GM18519 (cell line): ENCODE measurements at regions not wholly inside any gene's neighbourhood (a gene's known extent, or its start where the extent isn't known, plus 50 kb on each side); places are given as distances from the start of the nearest gene placed in this dataset.
"Not testable (repeated sequence)": the region's sequence is repeated elsewhere in the genome, so short reads cannot be mapped to it uniquely, and the experiment has no call there.

Experiments used
- ATAC-seq: cut with Tn5 transposase; IDR thresholded peaks from one replicate; pipeline ENCODE4 v1.9.1; 2021; ENCODE audit warnings: mild to moderate bottlenecking, moderate library complexity; ENCODE audit not compliant: unreplicated experiment, low FRiP score

DNA sequence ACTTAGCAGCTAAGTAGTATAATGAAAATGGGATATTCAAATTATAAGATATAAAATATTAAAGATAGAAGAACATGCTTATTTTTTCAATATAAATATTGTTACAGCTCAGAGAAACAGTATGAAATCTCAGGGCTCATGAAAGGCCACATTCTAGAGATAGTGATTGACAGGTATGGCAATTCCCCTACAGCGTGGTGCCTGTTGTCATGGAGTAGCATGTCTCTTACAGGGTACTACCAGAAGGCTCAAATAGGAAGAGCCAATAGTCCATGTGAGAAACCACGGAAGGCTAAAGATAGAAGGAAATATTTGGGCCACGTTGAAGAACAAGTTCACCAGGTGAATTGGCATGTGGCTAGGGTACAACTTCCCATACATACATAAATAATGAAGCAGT, 522.9 kb upstream of the ZNF337 start:
- not testable (repeated sequence) for ATAC-seq

DNA sequence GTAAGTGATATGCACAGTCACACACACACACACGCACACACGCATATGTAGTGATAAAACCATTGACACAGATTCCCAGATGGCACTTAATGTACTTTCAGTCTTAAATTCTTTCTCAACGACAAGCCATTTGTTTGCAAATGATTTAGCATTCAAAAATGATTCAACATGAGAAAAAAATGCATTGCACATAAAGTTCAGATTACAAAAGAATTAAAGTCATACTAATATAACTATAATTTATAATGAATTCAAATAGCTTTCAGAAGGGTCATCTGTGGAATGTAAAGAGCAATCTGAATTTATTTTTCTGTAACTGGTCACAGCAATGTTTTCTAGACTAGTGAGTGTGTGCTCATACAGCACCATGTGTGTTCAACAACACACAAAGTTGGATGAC, 521.6 kb upstream of the ZNF337 start:
- no peak for ATAC-seq

DNA sequence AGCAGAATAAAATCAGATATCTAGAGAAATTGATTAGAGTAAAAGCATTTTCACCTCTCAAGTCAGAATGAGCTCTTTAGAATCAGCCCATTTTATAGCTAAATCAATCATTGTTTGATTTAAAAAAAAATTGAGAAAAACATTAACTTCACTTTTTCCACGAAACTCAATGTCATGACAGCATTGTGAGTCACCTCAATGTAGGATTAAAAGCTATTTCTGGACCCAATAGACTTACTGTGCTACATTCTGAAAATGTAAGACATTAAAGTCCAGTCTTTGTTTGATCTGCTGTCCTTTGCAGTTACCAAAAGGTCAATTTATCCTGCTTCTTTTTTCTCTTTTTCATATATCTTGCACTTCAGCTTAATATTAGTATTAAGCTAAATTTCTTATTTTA, 519.4 kb upstream of the ZNF337 start:
- ATAC-seq = no peak

DNA sequence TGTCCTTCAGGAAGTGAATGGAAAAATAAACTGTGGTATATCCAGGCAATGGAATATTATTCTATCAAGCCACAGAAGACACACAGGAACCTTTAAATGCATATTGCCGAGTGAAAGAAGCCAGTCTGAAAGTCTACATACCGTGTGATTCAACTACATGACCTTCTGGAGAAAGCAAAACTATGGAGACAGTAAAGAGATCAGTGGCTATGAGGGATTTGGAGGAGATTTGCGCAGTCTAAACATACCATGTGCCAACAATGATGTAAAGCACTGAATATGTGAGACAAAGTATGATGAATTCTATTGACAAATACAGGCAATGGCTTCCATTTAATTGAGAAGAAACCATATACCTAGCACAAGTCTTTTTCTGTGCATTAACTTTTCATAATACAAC, 518.3 kb upstream of the ZNF337 start:
- ATAC-seq = no peak

DNA sequence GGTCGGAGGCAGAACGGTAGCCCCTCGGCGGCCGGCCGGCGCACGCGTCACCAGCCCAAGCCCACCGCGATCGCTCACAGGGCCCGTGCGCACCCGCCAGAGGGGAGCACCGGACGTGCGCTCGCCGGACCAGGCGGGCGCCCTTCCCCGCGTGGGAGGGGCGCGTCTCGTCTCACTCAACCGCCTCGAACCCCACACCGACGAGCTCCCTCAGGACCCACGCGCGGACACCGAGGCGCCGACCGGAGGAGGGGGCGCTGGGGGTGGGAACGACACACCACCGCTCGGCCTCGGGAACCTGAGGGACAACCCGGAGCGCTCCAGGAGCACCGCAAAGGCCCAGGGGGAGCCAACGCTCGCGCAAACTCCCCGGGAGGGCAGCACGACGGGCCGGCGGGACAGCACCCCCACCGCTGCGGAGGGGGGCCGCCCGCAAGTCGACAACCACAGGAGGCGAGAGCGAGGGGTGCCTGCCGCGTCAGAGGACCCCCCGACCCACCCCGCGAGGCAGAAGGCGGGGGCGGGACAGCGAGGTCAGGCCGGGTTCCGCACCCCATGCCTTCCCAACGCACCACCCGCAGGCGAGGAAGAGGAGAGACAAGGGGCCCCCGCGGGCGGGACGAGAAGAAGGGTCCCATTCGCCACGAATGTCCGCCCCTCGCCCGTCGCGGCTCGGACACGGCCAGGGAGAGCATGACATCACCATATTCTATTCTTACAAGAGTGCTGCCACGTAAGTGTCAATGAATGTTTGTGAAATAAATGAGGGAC, 512.7 kb upstream of the ZNF337 start:
- no peak for ATAC-seq

DNA sequence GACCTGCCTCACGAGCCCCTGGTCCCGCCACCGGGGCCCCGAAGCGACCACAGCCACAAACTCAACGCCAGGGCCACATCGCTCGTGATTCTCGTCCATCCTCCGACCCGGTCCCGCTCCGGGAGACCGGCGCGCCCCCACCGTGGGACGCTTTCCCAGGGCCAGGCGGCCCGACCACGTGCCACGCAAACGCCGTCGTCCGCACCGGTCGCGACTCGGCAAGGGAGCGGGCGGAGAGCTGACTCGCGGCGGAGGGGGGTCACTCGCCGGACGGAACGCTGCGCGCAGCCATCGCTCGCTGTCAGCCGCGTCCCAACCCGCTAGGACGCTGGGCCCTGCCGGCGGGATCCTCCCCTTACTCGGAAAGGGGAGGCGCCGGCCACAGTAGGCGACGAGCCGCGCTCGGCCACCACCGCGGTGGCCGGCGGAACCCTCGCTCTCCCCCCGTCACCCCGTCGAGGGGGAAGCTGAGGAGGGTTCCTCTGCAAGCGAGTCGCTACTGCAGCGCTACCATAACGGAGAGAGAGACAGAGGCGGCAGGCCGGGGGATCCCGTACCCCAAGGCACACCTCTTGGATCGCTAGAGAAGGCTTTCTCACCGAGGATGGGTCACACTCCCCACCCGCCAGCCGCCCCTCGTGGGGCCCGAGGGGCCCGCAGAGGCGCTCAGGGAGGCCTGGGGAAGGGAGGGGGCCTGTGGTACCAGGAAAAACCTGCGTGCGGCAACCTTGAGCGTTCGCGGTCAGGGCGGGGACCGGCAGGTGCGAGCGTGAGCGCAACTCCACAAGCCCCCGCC, 511.8 kb upstream of the ZNF337 start:
- no peak for ATAC-seq

DNA sequence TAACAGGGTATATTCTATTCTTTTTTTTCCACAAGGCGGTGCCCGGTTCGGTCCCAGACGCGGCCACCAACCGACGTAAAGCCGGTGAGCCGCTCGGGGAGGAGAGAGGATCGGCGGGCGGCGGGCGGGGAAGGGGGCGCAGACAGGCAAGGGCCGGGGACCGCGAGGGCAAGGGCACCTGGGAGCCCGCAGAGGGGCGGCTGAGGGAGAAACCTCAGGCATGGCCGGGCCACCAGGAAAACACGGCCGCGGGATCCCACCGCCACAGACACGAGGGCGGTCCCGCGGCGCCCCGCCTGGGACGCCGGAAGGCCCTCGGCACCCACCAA, 511.3 kb upstream of the ZNF337 start:
- ATAC-seq = not testable (repeated sequence)

DNA sequence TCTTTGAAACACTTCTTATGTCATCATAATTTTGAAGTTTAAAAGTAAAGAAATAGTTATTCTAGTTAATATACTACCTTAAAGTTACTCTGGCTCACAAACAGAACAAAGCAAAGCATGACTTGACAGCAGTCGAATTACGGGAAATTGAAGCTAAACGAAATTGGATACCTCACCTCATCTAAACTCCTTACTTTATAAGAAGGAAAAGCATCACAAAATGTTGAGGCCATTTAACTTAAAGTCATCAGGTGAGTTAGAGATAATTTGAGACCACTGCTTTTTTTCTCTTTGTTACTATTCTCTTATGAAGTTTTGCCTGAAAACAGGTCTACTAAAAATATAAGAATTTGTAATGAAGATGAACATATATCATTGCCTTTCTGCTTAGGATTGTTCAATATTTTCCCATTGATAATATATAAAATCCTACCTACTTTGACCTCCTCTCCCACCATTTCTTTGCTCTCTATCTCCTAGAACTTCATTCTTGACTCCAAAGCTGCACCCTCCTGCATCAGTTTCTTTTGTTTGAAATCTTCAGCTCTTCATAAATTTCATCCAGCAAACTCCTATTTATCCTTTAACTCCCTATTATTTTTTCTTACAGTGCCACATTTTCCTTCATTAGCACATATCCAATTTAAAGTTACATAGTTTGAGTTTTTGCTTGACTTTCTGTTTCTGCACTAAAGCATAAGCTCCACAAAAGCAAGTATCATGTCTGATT, 510.7 kb upstream of the ZNF337 start:
- ATAC-seq = no peak

- ATAC-seq = no peak
Observed at GRCh38 chr20:26205350-26205749, 508.7 kb upstream of the ZNF337 start.

- ATAC-seq = not testable (repeated sequence)
Observed at GRCh38 chr20:26201026-26201425, 504.4 kb upstream of the ZNF337 start.

DNA sequence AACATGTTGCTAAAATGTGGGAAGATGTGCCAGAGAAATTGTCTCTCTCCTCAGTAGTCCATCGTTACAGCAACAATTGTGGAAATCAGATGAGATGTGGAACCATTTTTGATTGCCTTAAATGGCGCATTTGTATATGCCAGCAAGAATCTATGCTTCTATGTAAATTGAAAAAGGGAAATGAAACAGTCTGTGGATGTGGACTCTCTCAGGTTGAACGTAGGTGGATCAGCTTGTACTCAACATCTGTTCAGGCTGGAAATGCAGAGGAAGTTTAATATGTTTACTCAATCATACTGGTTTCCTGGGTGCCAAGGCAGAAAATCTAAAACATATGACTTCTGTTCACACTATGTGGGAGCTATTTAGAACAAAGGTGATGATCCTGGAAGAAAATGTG, 490.7 kb upstream of the ZNF337 start:
- peak; percentile 44 for ATAC-seq

- not testable (repeated sequence) for ATAC-seq
Observed at GRCh38 chr20:26183720-26184119, 487.1 kb upstream of the ZNF337 start.

GRCh38 chr20:26181364-26181763, 484.7 kb upstream of the ZNF337 start:
- not testable (repeated sequence) for ATAC-seq

DNA sequence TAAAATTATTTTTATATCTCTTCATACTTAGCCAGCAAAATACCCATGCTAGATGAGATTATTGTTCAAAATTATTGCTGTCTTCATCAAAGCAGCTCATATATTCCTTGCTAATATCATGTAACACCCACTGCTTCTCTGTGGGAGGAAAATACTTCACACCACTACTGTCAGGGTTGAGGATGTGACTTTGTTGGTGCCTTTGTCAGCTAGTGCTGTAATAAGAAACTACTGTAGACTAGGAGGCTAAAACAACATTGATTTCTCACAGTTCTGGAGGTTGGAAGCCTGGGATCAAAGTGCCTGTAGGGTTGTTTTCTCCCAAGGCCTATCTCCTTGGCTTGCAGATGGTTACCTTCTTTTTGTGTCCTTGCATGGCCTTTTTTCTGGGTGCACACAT, 475.2 kb upstream of the ZNF337 start:
- ATAC-seq = not testable (repeated sequence)

- ATAC-seq = no peak
Observed at GRCh38 chr20:26169506-26169905, 472.9 kb upstream of the ZNF337 start.

GRCh38 chr20:26167499-26167898, 470.8 kb upstream of the ZNF337 start:
- no peak for ATAC-seq

DNA sequence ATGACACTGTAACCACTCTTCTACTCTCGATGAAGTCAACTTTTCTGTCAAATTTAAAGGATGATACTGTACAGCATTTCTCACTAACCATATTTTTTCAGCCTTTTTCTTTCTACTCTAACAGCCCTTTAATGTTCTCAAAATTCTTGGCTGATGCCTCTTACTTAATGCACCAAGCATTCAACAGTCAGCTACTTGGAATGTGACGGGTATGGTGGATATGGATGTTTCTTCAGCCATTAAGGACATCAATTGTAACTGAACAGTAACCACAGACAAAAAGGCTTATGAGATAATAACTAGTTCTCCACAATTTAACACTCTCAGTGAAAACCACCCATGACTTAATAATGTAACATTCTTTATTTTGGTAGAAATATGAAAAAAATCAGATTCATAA, 467.2 kb upstream of the ZNF337 start:
- ATAC-seq = no peak

- ATAC-seq = not testable (repeated sequence)
Observed at GRCh38 chr20:26163151-26163550, 466.5 kb upstream of the ZNF337 start.

DNA sequence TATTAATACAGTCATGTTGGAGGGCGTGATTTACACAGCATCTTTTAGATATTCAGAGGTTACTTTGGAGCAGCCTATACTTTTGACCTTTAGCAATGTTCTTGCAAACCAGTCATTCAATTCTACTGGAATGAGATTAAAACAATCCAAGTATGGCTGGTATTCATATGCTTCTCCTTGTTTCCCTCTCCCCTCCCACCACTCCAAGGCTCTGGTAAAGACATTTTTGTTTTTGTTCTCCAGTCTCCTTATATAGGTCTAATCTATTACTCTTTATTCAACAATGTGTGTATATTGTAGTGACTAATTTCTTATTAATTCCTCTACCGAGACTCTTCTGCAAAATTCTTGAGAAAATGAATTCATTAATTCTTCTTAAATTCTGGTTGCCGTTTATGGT, 465.1 kb upstream of the ZNF337 start:
- not testable (repeated sequence) for ATAC-seq

DNA sequence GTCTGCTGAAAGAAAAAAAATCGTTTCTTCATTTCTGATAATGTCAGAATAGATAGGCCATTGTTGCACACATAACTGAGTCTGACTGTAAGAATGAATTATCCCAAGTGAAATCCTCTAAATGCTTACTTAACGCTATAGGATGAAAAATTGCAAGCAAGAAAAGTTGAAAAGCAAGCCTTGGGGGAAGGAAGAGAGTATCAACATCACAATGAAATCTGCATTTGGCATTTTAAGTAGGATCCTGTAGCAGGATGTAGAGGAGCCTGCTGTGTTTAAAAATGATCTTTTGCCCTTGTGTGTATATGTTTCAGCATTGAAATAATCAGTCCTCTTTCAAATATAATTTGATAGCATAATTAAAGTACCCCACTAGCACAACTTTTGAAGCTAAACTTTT, 464.3 kb upstream of the ZNF337 start:
- not testable (repeated sequence) for ATAC-seq

DNA sequence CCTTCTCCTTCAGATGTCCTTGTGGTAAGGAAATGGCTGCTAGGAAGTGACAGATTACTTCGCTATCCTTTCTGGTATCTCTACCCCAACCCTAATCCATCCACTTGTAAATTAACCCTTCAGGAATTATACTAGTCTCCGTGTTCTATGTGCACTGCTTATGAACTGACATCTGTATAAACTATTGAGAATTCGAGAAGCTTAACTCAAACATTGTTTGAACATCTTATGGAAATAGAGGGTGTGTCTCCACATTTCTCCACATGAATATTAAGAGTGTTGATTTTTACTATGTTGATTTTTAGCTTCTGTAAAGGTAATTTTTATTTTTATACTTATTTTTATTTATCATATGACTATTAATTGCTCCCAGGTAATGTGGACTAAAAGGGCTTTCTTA, 457.6 kb upstream of the ZNF337 start:
- ATAC-seq = no peak
